ACHN (cell line): ENCODE measurements at regions not wholly inside any gene's neighbourhood (a gene's known extent, or its start where the extent isn't known, plus 50 kb on each side); places are given as distances from the start of the nearest gene placed in this dataset.
"Not testable (repeated sequence)": the region's sequence is repeated elsewhere in the genome, so short reads cannot be mapped to it uniquely, and the experiment has no call there.

Experiments
- DNase-seq: peaks from one replicate; pipeline ENCODE4 v3.0.0-alpha.2; 2015
- in situ Hi-C: cut with HindIII; loops from 2 replicates; pipeline ENCODE4 v1.10.0; 2017; ENCODE audit warnings: low sequenced_read_pairs, low pct_ligation_motif_present, low pct_unique_long_range_greater_than_20kb

GRCh38 chr1:211206981-211207380 is 52.2 kb upstream of the RCOR3 start:
- in situ Hi-C loops = no loop called here
- no peak for DNase-seq

- in situ Hi-C loops = no loop called here
Observed at GRCh38 chr1:211200311-211200710, 58.9 kb upstream of the RCOR3 start.

GRCh38 chr1:211198880-211199279 is 60.3 kb upstream of the RCOR3 start:
- in situ Hi-C loops = no loop called here
- DNase-seq = no peak

More at GRCh38 chr1:211200311-211200710, 58.9 kb upstream of the RCOR3 start:
- DNase-seq = no peak

DNA sequence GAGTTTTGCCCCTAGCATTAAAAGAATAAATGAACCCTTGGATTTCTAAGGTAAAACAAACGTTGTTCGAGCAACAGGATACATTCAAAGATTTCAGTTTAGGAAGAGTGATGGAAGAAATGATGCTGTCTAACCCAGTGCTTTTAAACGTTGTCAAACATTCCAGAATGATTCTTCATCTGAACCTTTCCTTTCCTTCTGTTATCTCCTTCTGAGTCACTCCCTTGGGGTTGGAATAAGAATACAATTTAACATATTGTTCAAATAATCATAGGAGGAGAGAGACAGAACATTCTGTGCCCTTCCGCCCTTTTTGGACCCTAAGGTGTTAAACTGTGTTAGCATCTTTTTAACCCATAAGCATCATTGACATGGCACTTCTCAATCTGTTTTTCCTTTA is 61.1 kb upstream of the RCOR3 start:
- in situ Hi-C loops = no loop called here
- peak; percentile 9 for DNase-seq

DNA sequence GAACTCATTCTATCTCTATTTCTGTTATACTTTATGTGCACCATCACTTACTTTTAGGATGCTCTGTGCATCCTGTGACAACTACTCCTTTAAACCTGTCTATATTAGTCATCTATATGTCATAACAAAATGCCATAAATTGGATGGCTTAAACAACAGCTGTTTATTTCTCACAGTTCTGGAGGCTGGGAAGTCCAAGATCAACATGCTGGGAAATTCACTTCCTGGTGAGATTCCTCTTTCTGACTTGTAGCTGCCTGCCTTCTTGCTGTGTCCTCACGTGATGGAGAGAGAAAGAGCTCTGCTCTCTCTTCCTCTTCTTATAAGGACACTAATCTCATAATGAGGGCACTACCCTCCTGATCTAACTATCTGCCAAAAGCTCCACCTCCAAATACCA is 62.3 kb upstream of the RCOR3 start:
- in situ Hi-C loops = no loop called here
- DNase-seq = no peak

DNA sequence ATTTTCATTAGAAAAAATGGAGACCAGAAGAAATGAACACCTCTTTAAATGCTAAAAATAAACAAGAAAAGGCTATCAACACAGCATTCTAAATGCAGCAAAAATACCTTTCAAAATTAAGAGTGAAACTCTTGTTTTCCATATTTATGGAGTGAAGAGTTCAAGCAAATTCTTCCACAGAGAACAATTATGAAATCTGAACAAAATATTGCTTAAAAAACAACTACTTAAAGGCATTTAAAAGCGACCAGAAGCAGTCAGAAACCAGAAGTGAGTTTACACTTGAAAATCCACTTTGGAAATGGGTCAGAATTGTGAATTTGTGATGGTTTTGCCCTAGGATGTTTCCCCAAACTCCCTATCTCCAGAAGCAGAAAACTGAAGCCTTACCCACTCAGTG is 60.9 kb upstream of the KCNH1 start:
- in situ Hi-C loops = no loop called here
- no peak for DNase-seq

GRCh38 chr1:211192227-211192626 is 58.3 kb upstream of the KCNH1 start:
- no peak for DNase-seq
- in situ Hi-C loops = no loop called here

DNA sequence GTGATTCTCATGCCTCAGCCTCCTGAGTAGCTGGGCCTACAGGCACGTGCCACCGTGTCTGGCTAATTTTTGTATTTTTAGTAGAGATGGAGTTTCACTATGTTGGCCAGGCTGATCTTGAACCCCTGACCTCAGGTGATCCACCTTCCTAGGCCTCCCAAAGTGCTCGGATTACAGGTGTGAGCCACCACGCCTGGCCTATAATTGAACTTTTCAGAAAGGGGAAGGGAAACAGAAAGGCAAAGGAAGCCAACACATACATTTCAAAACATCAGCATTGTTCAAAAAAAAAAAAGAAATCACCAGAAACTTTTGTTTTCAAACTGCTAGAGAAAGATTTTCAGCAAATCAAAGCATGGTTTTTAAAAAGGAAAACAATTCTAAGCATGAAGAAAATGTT is 54.8 kb upstream of the KCNH1 start:
- DNase-seq, in situ Hi-C loops: not testable (repeated sequence)

GRCh38 chr1:211183747-211184313 is 49.9 kb upstream of the KCNH1 start:
- in situ Hi-C loops = no loop called here
- no peak for DNase-seq
